ENCODE measurements at regions not wholly inside any gene's neighbourhood (a gene's known extent, or its start where the extent isn't known, plus 50 kb on each side); places are given as distances from the start of the nearest gene placed in this dataset.

GRCh38 chr3:6113338-6113737 lies 747.6 kb upstream of the GRM7 start:
- no peaks in the 10 kb centered on the region for H3K4me1 ChIP-seq
- H3K36me3 ChIP-seq = no peaks in the 10 kb centered on the region
- TF ChIP-seq POLR2AphosphoS5 (IDR thresholded peaks at IDR 0.05) (no peak), CTCF (IDR thresholded peaks at IDR 0.05 in 8 of 11, conservative IDR thresholded peaks at IDR 0.05 in 3 of 11) (no peak)
- 47 to 94% (median 78%) methylated on average over 2 of the region's 2 CpGs for WGBS, 5 donors
- no peaks in the 10 kb centered on the region for H3K27me3 ChIP-seq (replicated peaks in 1 of 7)
- no peaks in the 10 kb centered on the region for H3K9me3 ChIP-seq
- DNase-seq = no peak
- intact Hi-C loops (cut with DNase I; ENCODE audit: low total_unique reads) = no loop called here
- no peak overlapping the region for H3K27ac ChIP-seq
- no peak overlapping the region for H3K4me3 ChIP-seq

- no peaks in the 10 kb centered on the region for H3K4me1 ChIP-seq
- 84 to 90% (median 85%) methylated on average over 3 of the region's 3 CpGs for WGBS, 5 donors
- no peak overlapping the region for H3K4me3 ChIP-seq
- no peaks in the 10 kb centered on the region for H3K9me3 ChIP-seq
- TF ChIP-seq POLR2A (IDR thresholded peaks at IDR 0.05) (no peak), POLR2AphosphoS5 (IDR thresholded peaks at IDR 0.05) (no peak), CTCF (IDR thresholded peaks at IDR 0.05 in 8 of 11, conservative IDR thresholded peaks at IDR 0.05 in 3 of 11) (no peak)
- H3K27me3 ChIP-seq (replicated peaks in 1 of 7) = no peaks in the 10 kb centered on the region
- no peak for DNase-seq
- intact Hi-C loops (cut with DNase I; ENCODE audit: low total_unique reads) = no loop called here
- H3K36me3 ChIP-seq = no peaks in the 10 kb centered on the region
- no peak overlapping the region for H3K27ac ChIP-seq
Measured at GRCh38 chr3:6119367-6119766, 741.5 kb upstream of the GRM7 start.

GRCh38 chr3:6120786-6121185 lies 740.1 kb upstream of the GRM7 start:
- TF ChIP-seq POLR2A (IDR thresholded peaks at IDR 0.05) = no peak
- no peak overlapping the region for H3K4me3 ChIP-seq
- H3K27me3 ChIP-seq (replicated peaks in 1 of 7) = no peaks in the 10 kb centered on the region
- no peak overlapping the region for H3K27ac ChIP-seq
- WGBS, 5 donors = 56 to 76% (median 62%) methylated on average over 5 of the region's 5 CpGs
- no peak for DNase-seq
- H3K9me3 ChIP-seq = no peaks in the 10 kb centered on the region
- no peaks in the 10 kb centered on the region for H3K36me3 ChIP-seq
- no peaks in the 10 kb centered on the region for H3K4me1 ChIP-seq
- intact Hi-C loops (cut with DNase I; ENCODE audit: low total_unique reads) = no loop called here

GRCh38 chr3:6124875-6125274 lies 736.0 kb upstream of the GRM7 start:
- 64 to 79% (median 79%) methylated on average over 5 of the region's 5 CpGs for WGBS, 5 donors
- DNase-seq = no peak
- H3K4me3 ChIP-seq = no peak overlapping the region
- TF ChIP-seq CTCF (IDR thresholded peaks at IDR 0.05 in 8 of 11, conservative IDR thresholded peaks at IDR 0.05 in 3 of 11) (no peak), POLR2AphosphoS5 (IDR thresholded peaks at IDR 0.05) (no peak), POLR2A (IDR thresholded peaks at IDR 0.05) (no peak)
- no peak overlapping the region for H3K27ac ChIP-seq
- intact Hi-C loops (cut with DNase I; ENCODE audit: low total_unique reads) = no loop called here
- H3K27me3 ChIP-seq (replicated peaks in 1 of 7) = no peaks in the 10 kb centered on the region
- H3K9me3 ChIP-seq = peaks cover 0 to 15% (median 4%) of the 10 kb centered on the region in 8 donors
- no peaks in the 10 kb centered on the region for H3K4me1 ChIP-seq
- H3K36me3 ChIP-seq = no peaks in the 10 kb centered on the region

GRCh38 chr3:6125520-6125919 lies 735.4 kb upstream of the GRM7 start:
- TF ChIP-seq POLR2AphosphoS5 (IDR thresholded peaks at IDR 0.05) (no peak), POLR2A (IDR thresholded peaks at IDR 0.05) (no peak), CTCF (IDR thresholded peaks at IDR 0.05 in 8 of 11, conservative IDR thresholded peaks at IDR 0.05 in 3 of 11) (no peak)
- WGBS, 5 donors = 58 to 73% (median 59%) methylated on average over 3 of the region's 3 CpGs
- Histone ChIP-seq H3K4me1 (no peaks in the 10 kb centered on the region), H3K4me3 (no peak overlapping the region), H3K9me3 (peaks cover 0 to 15% (median 6%) of the 10 kb centered on the region in 8 donors), H3K27ac (no peak overlapping the region), H3K36me3 (no peaks in the 10 kb centered on the region), H3K27me3 (replicated peaks in 1 of 7) (no peaks in the 10 kb centered on the region)
- intact Hi-C loops (cut with DNase I; ENCODE audit: low total_unique reads) = no loop called here
- DNase-seq = no peak

All from spleen (tissue), 11 donors.